KMS-11 (cell line): ENCODE measurements at regions not wholly inside any gene's neighbourhood (a gene's known extent, or its start where the extent isn't known, plus 50 kb on each side); places are given as distances from the start of the nearest gene placed in this dataset.

Source experiments
- H2AFZ ChIP-seq: fragments of 200-600 bp; sonication (generic); 2 replicates; pipeline ENCODE4 v1.6.1; 2016; ENCODE audit warnings: antibody characterized with exemption, mixed run types, low read depth
- H3K27ac ChIP-seq: fragments of 200-600 bp; sonication (generic); 2 replicates; pipeline ENCODE4 v1.6.1; 2016; ENCODE audit warnings: mild to moderate bottlenecking, mixed run types
- H3K27me3 ChIP-seq: fragments of 200-600 bp; sonication (generic); 2 replicates; pipeline ENCODE4 v1.6.1; 2017; ENCODE audit warnings: mild to moderate bottlenecking, low read depth, mixed run types, moderate library complexity; ENCODE audit not compliant: insufficient read depth
- H3K36me3 ChIP-seq: fragments of 200-600 bp; sonication (generic); 2 replicates; pipeline ENCODE4 v1.6.1; 2017; ENCODE audit warnings: mild to moderate bottlenecking, mixed run types; ENCODE audit not compliant: insufficient read depth
- H3K4me1 ChIP-seq: fragments of 200-600 bp; sonication (generic); 2 replicates; pipeline ENCODE4 v1.6.1; 2016; ENCODE audit warnings: mild to moderate bottlenecking, low read depth, mixed run types; ENCODE audit not compliant: poor library complexity, severe bottlenecking
- H3K4me2 ChIP-seq: fragments of 200-600 bp; sonication (generic); 2 replicates; pipeline ENCODE4 v1.7.0; 2016; ENCODE audit warnings: mild to moderate bottlenecking, mixed run types
- H3K4me3 ChIP-seq: fragments of 200-600 bp; sonication (generic); IDR thresholded peaks from 2 replicates; pipeline ENCODE4 v1.6.1; 2017; ENCODE audit warnings: low read depth, low read length, mixed read lengths; ENCODE audit not compliant: insufficient read depth
- H3K79me2 ChIP-seq: fragments of 200-600 bp; sonication (generic); 2 replicates; pipeline ENCODE4 v1.6.1; 2016; ENCODE audit warnings: low read depth, mixed run types; ENCODE audit not compliant: insufficient read depth
- H3K9ac ChIP-seq: fragments of 200-600 bp; sonication (generic); 2 replicates; pipeline ENCODE4 v1.6.1; 2016; ENCODE audit warnings: mild to moderate bottlenecking, mixed run types
- H4K20me1 ChIP-seq: fragments of 200-600 bp; sonication (generic); 2 replicates; pipeline ENCODE4 v1.6.1; 2016; ENCODE audit warnings: mild to moderate bottlenecking, mixed run types; ENCODE audit not compliant: insufficient read depth
- CTCF ChIP-seq: fragments of 200-600 bp; sonication (generic); conservative IDR thresholded peaks from 2 replicates; pipeline ENCODE4 v1.6.1; 2017; ENCODE audit warnings: low read depth, mild to moderate bottlenecking, antibody characterized with exemption, low read length, moderate library complexity, mixed read lengths

GRCh38 chr3:62936626-62937254 is 61.5 kb upstream of the CADPS start:
- Histone ChIP-seq H3K4me1 (peaks cover 22% of the 10 kb centered on the region), H3K36me3 (no peaks in the 10 kb centered on the region)

DNA sequence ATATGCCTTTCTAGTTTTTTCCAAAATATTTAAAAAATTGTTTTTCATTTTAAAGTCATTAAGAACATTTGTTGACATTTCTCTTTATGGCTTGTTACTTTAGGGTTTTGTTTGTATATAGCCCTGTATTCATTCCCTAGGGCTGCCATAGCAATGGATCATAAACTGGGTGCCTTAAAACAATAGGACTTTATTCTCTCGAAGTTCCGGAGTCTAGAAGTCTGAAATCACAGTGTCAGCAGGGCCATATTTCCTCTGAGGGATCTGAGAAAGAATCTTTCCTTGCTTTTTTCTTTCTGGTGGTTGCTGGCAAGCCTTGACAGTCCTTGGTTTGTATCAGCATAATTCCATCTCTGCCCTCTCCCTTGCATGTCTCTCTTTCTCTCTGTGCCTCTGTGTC is 63.4 kb upstream of the CADPS start:
- H3K27ac ChIP-seq: no peak overlapping the region
- no peak overlapping the region for H3K4me2 ChIP-seq
- no peaks in the 10 kb centered on the region for H3K79me2 ChIP-seq
- H3K36me3 ChIP-seq: no peaks in the 10 kb centered on the region
- no peaks in the 10 kb centered on the region for H3K27me3 ChIP-seq
- H3K9ac ChIP-seq: no peak overlapping the region
- no peak overlapping the region for H3K4me3 ChIP-seq
- no peak overlapping the region for H2AFZ ChIP-seq
- peaks cover 23% of the 10 kb centered on the region for H3K4me1 ChIP-seq
- TF ChIP-seq CTCF: no peak
- no peaks in the 10 kb centered on the region for H4K20me1 ChIP-seq

More at GRCh38 chr3:62936626-62937254, 61.5 kb upstream of the CADPS start:
- Histone ChIP-seq H3K4me3 (no peak overlapping the region), H4K20me1 (no peaks in the 10 kb centered on the region), H3K9ac (no peak overlapping the region), H3K27me3 (no peaks in the 10 kb centered on the region), H3K27ac (no peak overlapping the region), H3K79me2 (no peaks in the 10 kb centered on the region), H2AFZ (no peak overlapping the region), H3K4me2 (no peak overlapping the region)
- no peak for TF ChIP-seq CTCF

DNA sequence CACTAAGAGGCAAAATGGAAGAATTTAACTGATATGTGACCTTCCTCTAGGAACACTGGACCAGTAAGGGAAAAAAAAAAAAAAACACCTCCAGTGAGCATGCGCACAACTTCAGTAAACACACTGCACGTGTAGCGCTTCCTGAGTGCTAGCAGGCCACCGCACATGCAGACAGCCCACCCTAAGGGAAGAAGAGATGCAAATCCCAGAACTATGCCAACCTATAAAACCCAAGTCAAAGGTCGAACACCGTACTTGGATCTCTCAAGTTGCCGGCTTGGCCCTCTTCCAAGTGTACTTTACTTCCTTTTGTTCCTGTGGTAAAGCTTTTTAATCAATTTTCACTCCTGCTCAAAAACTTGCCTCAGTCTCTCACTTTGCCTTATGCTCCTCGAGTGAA is 64.5 kb upstream of the CADPS start:
- 0 out of 2 replicates have a peak overlapping the region, but pooled peaks have one; percentile 68 for H3K4me2 ChIP-seq

DNA sequence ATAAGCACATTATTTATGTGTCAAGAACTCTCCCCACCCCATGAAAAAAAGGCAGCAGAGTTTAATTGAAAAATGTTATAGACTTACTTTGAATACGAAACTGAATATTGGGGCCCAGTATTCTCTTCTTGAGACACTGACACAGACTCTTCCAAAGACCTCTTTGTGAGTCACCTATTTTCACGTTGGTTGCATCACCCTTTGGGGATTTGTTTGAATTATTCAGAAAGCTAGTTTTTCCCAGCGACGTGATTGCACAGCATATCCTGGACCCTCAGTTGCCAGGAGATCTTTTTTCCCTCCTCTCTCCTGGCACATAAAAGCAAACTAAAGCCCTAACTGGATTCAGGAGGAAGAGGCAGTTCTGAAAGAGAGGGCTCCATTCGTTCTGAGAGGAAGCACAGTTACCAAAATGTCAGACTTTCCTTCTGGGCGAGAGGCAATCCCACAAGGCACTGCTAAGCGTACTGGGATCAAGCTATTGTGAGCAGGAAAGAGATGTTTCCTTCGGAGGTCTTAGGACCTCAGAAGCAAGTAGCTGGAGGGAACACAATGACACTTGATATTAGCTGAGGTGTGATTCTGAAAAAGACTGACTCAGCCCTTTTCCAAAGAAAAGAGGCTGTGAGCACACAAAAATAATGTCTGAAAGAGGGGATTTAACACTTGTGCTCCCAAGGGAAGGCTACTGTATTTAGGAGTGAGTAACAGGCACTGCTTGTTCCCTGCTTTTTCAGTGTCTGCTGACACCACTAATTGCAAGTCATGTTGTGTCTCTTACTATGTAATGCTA is 65.8 kb upstream of the CADPS start:
- Histone ChIP-seq H3K4me3 (no peak overlapping the region), H3K79me2 (no peaks in the 10 kb centered on the region), H3K36me3 (no peaks in the 10 kb centered on the region), H3K27me3 (no peaks in the 10 kb centered on the region), H3K4me1 (peaks cover 23% of the 10 kb centered on the region), H3K27ac (peak overlapping the region; percentile 69), H2AFZ (peak overlapping the region; percentile 75), H4K20me1 (no peaks in the 10 kb centered on the region), H3K9ac (peak overlapping the region; percentile 52; the same call in 1 of the 2 replicates), H3K4me2 (peak overlapping the region; percentile 68)
- TF ChIP-seq CTCF: no peak

More for the DNA sequence above, 64.5 kb upstream of the CADPS start:
- Histone ChIP-seq H4K20me1 (no peaks in the 10 kb centered on the region), H3K27me3 (no peaks in the 10 kb centered on the region), H3K4me3 (no peak overlapping the region), H2AFZ (no peak overlapping the region; the same call in none of the 2 replicates), H3K27ac (no peak overlapping the region), H3K36me3 (no peaks in the 10 kb centered on the region), H3K4me1 (peaks cover 23% of the 10 kb centered on the region), H3K9ac (no peak overlapping the region), H3K79me2 (no peaks in the 10 kb centered on the region)
- no peak for TF ChIP-seq CTCF
